Fibroblast of villous mesenchyme (primary cell): ENCODE measurements at regions not wholly inside any gene's neighbourhood (a gene's known extent, or its start where the extent isn't known, plus 50 kb on each side); places are given as distances from the start of the nearest gene placed in this dataset.
A peak's percentile ranks its signal among the peaks of the same experiment; 100 is the strongest.

ENCODE experiments used
- DNase-seq: peaks from one replicate; pipeline ENCODE4 v3.0.0-alpha.2; 2010; ENCODE audit warnings: low read depth
- H3K4me3 ChIP-seq: 2 replicates; pipeline ENCODE4 v1.5.1; 2011; ENCODE audit warnings: low read depth, mild to moderate bottlenecking, low read length
- TF ChIP-seq, protein P1 (sequence below): IDR thresholded peaks from 2 replicates; pipeline ENCODE4 v1.5.1; 2012; ENCODE audit warnings: low read depth, mild to moderate bottlenecking, low read length; ENCODE audit not compliant: insufficient read depth

DNA sequence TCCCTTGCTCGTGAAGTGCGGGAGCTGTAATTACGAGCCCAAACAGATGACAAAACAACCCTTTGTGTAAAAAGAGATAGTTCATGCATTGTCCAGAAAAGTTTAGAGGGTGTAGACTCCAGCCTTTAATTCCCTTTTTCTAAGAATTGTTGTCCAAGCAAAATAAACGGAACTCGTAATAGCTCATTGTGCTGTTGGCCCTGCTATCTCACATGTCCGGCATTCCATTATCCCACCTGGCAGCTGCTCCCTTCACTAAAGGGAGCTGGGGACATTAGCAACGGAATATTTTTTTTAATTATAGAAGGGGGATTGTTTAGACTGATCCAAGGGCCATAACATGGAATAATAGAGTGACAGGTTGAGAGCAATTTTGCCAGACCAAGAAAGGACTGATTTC, 277.5 kb upstream of the TBX3 start:
- H3K4me3 ChIP-seq = no peak overlapping the region
- TF ChIP-seq, protein P1, sequence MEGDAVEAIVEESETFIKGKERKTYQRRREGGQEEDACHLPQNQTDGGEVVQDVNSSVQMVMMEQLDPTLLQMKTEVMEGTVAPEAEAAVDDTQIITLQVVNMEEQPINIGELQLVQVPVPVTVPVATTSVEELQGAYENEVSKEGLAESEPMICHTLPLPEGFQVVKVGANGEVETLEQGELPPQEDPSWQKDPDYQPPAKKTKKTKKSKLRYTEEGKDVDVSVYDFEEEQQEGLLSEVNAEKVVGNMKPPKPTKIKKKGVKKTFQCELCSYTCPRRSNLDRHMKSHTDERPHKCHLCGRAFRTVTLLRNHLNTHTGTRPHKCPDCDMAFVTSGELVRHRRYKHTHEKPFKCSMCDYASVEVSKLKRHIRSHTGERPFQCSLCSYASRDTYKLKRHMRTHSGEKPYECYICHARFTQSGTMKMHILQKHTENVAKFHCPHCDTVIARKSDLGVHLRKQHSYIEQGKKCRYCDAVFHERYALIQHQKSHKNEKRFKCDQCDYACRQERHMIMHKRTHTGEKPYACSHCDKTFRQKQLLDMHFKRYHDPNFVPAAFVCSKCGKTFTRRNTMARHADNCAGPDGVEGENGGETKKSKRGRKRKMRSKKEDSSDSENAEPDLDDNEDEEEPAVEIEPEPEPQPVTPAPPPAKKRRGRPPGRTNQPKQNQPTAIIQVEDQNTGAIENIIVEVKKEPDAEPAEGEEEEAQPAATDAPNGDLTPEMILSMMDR = no peak
- no peak for DNase-seq

DNA sequence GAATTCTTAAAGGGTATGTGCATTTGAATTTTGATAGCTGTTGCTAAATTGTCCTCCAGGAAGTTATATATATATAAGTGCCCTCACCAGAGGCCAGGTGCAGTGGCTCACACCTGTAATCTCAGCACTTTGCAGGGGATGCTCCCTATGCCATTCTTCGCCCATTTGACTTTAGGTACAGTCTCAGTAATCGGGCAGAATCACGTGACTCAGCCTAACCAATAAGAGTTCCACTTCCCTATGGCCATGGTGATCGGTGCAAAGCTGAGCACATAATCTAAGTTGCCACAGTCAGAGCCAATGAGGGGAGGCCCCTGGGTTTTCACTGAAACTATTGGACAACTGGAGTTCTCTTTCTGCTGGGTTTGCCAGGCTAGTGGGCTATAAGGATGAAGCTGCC, 274.6 kb upstream of the TBX3 start:
- TF ChIP-seq, protein P1 = no peak
- no peak for DNase-seq
- H3K4me3 ChIP-seq = no peak overlapping the region

- TF ChIP-seq, protein P1 = no peak
- DNase-seq = no peak
- no peak overlapping the region for H3K4me3 ChIP-seq
Observed at GRCh38 chr12:114957225-114957624, 273.2 kb upstream of the TBX3 start.

DNA sequence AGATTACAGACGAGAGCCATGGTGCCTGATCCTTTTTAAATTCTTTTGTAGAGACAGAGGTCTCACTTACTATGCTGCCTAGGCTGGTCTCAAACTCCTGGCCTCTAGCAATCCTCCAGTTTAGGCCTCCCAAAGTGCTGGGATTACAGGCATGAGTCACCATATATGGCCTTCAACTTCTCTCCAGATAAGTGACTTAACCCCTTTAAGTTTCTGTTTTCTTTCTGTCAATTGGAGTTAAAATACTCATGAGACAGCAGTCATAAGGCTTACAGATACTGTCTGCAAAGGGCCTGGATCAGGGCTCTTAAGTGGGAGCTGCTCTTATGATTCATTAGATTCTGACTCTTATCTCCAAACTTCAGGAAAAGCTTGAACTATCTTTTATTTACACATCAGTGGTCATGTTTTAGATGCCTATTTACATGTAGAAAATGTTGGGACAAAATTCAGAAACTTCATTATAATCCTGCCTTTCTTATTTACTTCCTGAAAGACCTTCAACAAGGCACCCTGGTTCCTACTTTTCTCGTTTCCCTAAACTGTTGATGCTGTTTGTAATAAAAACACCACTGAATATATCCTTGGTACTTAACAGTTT, 271.5 kb upstream of the TBX3 start:
- TF ChIP-seq, protein P1 = no peak
- peak; percentile 84 for DNase-seq
- H3K4me3 ChIP-seq = no peak overlapping the region

- DNase-seq = no peak
- no peak overlapping the region for H3K4me3 ChIP-seq
- TF ChIP-seq, protein P1 = no peak
Observed at GRCh38 chr12:114954511-114955055, 270.6 kb upstream of the TBX3 start.

- TF ChIP-seq, protein P1 = no peak
- DNase-seq = peak; percentile 33
- H3K4me3 ChIP-seq = no peak overlapping the region
Observed at GRCh38 chr12:114952573-114953271, 268.7 kb upstream of the TBX3 start.
